Natural killer cell (primary cell): ENCODE measurements at regions not wholly inside any gene's neighbourhood (a gene's known extent, or its start where the extent isn't known, plus 50 kb on each side); places are given as distances from the start of the nearest gene placed in this dataset.
A peak's percentile ranks its signal among the peaks of the same experiment; 100 is the strongest.

Source experiments
- ATAC-seq, 3 donors: fragments of 150-1000 bp in 2 of 3; fragments of 200-7000 bp in 1 of 3; cut with Tn5 transposase; 1 replicate in 1 of 3; 2 replicates in 2 of 3; pipeline ENCODE4 v1.10.0; 2021; ENCODE audit warnings: mild to moderate bottlenecking in 2 of 3, moderate library complexity in 2 of 3
- DNase-seq, 2 donors: peaks; one replicate each; pipeline versions ENCODE4 v3.0.0 to v3.0.0-alpha.2; 2013 to 2021; ENCODE audit warnings: mixed read lengths in 1 of 2
- H3K27ac ChIP-seq: one replicate; pipeline ENCODE4 v1.5.1; 2013; ENCODE audit warnings: mild to moderate bottlenecking, low read length
- H3K27me3 ChIP-seq: one replicate; pipeline ENCODE4 v1.6.1; 2013; ENCODE audit warnings: low read length; ENCODE audit not compliant: control insufficient read depth, insufficient read depth
- H3K36me3 ChIP-seq: one replicate; pipeline ENCODE4 v1.6.1; 2013; ENCODE audit warnings: low read length; ENCODE audit not compliant: control insufficient read depth, insufficient read depth
- H3K4me1 ChIP-seq: one replicate; pipeline ENCODE4 v1.6.1; 2013; ENCODE audit warnings: low read length; ENCODE audit not compliant: control insufficient read depth, insufficient read depth
- H3K4me3 ChIP-seq: one replicate; pipeline ENCODE4 v1.5.1; 2013; ENCODE audit warnings: low read length
- H3K9me3 ChIP-seq: one replicate; pipeline ENCODE4 v1.6.1; 2013; ENCODE audit warnings: low read length; ENCODE audit not compliant: control insufficient read depth, insufficient read depth
- H3K27ac Mint-ChIP-seq, 2 donors: one replicate each; pipeline ENCODE4 v1.8.0; 2022; ENCODE audit warnings: mild to moderate bottlenecking in 2 of 2, mixed read lengths in 2 of 2, moderate library complexity in 1 of 2
- H3K27me3 Mint-ChIP-seq, 2 donors: one replicate each; pipeline ENCODE4 v1.8.0; 2022; ENCODE audit warnings: low read depth in 2 of 2, mixed read lengths in 2 of 2
- H3K36me3 Mint-ChIP-seq: one replicate; pipeline ENCODE4 v1.8.0; 2022; ENCODE audit warnings: mixed read lengths
- H3K4me1 Mint-ChIP-seq, 2 donors: one replicate each; pipeline ENCODE4 v1.8.0; 2022; ENCODE audit warnings: mixed read lengths in 2 of 2
- H3K4me3 Mint-ChIP-seq: one replicate; pipeline ENCODE4 v1.8.0; 2022; ENCODE audit warnings: mild to moderate bottlenecking, moderate library complexity, mixed read lengths
- H3K9me3 Mint-ChIP-seq, 2 donors: one replicate each; pipeline ENCODE4 v1.8.0; 2022; ENCODE audit warnings: mixed read lengths in 2 of 2
- CTCF ChIP-seq: fragments of 200-600 bp; IDR thresholded peaks from one replicate; pipeline ENCODE4 v1.8.0; 2022; ENCODE audit warnings: antibody characterized with exemption
- WGBS: methylation state at CpG from one replicate; pipeline ENCODE4 v1.1.7; 2013; ENCODE audit warnings: missing lambda C conversion rate; ENCODE audit not compliant: insufficient coverage; 5-methylcytosine and 5-hydroxymethylcytosine counted together
- intact Hi-C: fragments of 100-400 bp; cut with micrococcal nuclease; formaldehyde crosslinking; loops from one replicate; pipeline ENCODE4 v1.14.2; 2022

DNA sequence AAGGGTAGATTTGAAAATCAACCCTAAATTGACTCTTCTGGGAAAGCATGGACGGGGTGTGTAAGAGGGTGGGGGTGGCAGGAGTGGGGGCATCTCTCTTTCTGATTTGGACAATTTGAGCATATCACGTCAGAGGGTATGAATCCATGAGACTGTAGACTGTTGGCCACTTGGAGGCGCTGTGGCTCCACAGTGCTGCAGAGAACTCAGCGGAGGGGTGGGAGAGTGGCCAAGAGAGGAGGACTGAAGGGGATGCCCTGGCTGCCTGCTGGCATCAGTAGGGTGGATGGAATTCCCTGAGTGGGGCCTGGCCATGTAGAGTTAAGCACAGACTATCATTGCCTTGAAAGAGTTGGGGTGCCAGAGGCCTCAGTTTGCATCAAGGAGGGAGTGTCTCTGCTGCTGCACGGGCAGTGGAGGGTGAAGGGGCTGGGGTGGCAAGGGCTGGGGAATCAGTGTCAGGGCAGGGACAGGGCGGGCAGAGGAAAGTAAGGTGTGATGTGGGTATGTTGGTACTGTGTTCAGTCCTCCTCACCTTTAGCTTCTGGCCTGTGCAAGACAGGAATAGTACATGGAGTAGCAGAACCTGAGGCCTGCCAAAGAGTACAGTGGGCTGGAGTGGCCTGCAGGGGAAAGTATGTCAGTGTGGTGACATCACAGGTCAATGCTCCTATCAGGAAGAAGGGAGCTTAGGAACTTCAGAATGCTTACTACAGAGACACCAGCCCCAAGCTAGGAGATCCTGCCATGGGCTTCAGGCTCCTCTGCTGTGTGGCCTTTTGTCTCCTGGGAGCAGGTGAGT, 133.5 kb upstream of the PRSS58 start:
- Histone ChIP-seq H3K4me1 (no peaks in the 10 kb centered on the region), H3K36me3 (no peaks in the 10 kb centered on the region), H3K27ac (no peak overlapping the region), H3K27me3 (no peaks in the 10 kb centered on the region), H3K9me3 (no peaks in the 10 kb centered on the region), H3K4me3 (no peak overlapping the region)
- Mint-ChIP-seq H3K27ac (no peak overlapping the region), H3K4me3 (no peak overlapping the region), H3K36me3 (no peaks in the 10 kb centered on the region), H3K4me1 (no peaks in the 10 kb centered on the region), H3K27me3 (peaks cover 0 to 12% of the 10 kb centered on the region in 2 donors), H3K9me3 (no peaks in the 10 kb centered on the region)
- ATAC-seq (no peak), DNase-seq (peak in 1 of 2 donors; percentile 66)
- 60% methylated on average over 6 of the region's 6 CpGs for WGBS
- intact Hi-C loops, result no loop called here
- no peak for TF ChIP-seq CTCF

DNA sequence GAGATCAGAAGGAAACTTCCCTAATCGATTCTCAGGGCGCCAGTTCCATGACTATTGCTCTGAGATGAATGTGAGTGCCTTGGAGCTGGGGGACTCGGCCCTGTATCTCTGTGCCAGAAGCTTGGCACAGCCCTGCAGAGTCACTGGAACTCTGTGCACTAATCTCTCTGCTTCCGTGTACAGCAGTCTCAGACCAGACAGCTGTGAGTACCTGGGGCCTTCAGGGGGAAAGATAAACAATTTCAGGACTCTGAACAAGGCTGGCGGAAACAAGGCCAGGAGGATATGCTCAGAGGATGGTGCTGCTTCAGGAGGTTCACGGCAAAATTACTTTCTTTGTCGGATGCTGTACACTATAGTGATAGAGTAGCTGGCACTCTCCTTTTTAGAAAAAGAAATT, 131.7 kb upstream of the PRSS58 start:
- Histone ChIP-seq H3K4me1 (peaks cover 3% of the 10 kb centered on the region), H3K27ac (no peak overlapping the region), H3K36me3 (no peaks in the 10 kb centered on the region), H3K4me3 (no peak overlapping the region), H3K9me3 (no peaks in the 10 kb centered on the region), H3K27me3 (no peaks in the 10 kb centered on the region)
- Mint-ChIP-seq H3K27ac (no peak overlapping the region), H3K9me3 (no peaks in the 10 kb centered on the region), H3K4me1 (peaks cover 9 to 10% of the 10 kb centered on the region in 2 donors), H3K27me3 (no peaks in the 10 kb centered on the region), H3K4me3 (no peak overlapping the region), H3K36me3 (no peaks in the 10 kb centered on the region)
- no peak for DNase-seq
- intact Hi-C loops, result no loop called here
- 85% methylated on average over 7 of the region's 7 CpGs for WGBS
- no peak for TF ChIP-seq CTCF
- ATAC-seq, result no peak

DNA sequence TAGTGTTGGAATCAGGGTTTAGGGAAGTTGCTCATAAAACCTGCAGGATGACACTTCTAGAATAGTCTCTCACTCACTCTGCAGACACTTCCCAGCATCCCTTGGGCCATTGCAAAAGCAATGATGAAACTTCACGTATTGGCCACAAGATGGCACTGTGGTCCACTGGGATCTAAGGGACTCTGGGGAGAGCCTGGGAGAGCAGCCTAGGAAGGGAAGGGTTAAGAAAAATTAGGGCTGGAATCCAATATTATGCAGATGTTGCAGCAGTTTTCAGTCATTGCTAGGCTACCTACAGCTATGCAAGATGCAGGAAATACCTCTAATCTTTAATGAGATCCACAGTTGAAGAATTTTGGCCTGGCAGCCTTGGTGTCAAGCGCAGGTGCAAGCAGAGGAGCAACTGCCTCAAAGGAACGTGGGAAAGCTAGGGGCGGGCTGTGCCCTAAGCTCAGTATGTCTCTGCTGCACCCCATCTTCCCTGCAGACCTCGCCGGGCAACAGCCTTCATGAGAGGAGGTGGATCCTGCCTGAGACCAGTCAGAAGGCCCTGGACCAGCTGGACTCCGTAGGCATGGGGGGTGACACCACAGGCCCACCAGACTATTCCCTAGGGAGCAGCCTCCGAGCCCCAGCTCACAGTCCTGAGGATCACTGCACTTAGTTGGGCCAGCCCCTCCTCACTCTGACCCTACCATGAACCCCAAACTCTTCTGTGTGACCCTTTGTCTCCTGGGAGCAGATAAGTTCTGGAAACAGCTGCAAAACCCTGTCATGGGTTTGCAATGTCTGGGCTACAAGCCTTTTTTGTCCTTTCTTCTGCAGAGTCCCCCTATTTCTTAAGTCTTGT, 127.9 kb upstream of the PRSS58 start:
- ATAC-seq (peak; percentile 59 to 78 (median 63)), DNase-seq (peak in 1 of 2 donors; percentile 71)
- Histone ChIP-seq H3K9me3 (no peaks in the 10 kb centered on the region), H3K4me3 (no peak overlapping the region), H3K4me1 (peaks cover 8% of the 10 kb centered on the region), H3K36me3 (no peaks in the 10 kb centered on the region), H3K27ac (no peak overlapping the region), H3K27me3 (no peaks in the 10 kb centered on the region)
- intact Hi-C loops, result no loop called here
- no peak overlapping the region for H3K27ac Mint-ChIP-seq
- TF ChIP-seq CTCF, result peak; percentile 51
- H3K36me3 Mint-ChIP-seq, result no peaks in the 10 kb centered on the region
- WGBS, result 51% methylated on average over 8 of the region's 8 CpGs
- no peak overlapping the region for H3K4me3 Mint-ChIP-seq
- peaks cover 18 to 21% of the 10 kb centered on the region in 2 donors for H3K4me1 Mint-ChIP-seq
- H3K27me3 Mint-ChIP-seq, result peaks cover 5 to 10% of the 10 kb centered on the region in 2 donors
- H3K9me3 Mint-ChIP-seq, result no peaks in the 10 kb centered on the region
